GF-D8 (cell line): ENCODE measurements at regions not wholly inside any gene's neighbourhood (a gene's known extent, or its start where the extent isn't known, plus 50 kb on each side); places are given as distances from the start of the nearest gene placed in this dataset.
"Not testable (repeated sequence)": the region's sequence is repeated elsewhere in the genome, so short reads cannot be mapped to it uniquely, and the experiment has no call there.

ENCODE experiments used
- DNase-seq: peaks from one replicate; lab custom pipeline; 2025; lab: John Stamatoyannopoulos, UW

DNA sequence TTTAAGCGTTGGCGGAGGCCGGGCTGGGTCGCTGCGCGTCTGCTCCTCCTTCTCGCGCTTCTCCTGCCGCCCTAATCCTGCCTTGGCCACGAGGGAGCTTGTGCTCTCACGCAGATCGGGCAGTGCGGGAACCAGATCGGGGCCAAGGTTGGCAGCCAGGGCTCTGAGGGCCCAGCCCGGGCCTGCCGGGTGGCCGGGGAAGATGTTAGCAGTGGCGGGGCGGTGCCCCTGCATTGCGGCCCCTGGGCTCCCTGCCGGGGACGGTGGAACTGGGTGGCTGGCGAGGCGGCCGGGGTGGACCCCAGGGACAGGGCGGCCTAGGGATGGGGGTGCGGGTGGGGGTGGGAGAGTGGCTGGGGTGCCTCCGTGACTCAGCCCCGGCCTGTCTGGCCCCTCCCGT lies 297.4 kb downstream of the CACNA1B start:
- DNase-seq, result not testable (repeated sequence)

GRCh38 chr9:138175354-138175753 lies 297.8 kb downstream of the CACNA1B start:
- not testable (repeated sequence) for DNase-seq

DNA sequence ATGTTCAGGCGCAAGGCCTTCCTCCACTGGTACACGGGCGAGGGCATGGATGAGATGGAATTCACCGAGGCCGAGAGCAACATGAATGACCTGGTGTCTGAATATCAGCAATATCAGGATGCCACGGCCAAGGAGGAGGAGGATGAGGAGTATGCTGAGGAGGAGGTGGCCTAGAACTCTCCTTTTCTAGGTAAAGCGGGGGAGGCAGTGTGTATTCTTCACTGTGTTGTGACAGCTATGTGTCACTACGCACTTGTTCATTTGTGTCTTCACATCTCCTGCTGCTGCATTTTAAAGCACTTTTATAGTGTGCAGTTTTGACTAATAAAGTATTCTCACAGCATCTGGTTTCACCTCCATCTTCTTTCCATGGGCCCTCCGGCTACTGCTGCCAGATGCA lies 299.5 kb downstream of the CACNA1B start:
- not testable (repeated sequence) for DNase-seq

DNA sequence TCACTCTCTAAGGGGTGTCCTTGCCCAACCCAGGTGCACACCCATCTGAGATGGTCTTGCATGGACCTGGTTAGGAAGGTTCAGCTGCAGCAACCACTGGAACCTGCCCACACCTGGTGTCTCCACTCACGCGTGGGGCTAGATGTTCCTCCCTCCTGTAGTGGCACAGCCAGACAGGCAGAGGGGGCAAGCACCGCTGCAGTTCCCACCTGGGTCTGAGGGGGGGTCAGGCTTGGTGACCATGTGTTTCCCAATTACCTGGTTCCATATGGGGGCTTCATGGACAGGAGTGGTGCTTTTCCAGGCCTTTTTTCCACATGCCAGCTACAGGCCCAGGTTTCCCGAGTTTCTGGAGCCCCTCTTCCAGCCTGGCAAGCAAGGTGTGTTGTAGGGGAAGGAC lies 301.4 kb downstream of the CACNA1B start:
- not testable (repeated sequence) for DNase-seq

GRCh38 chr9:138179671-138180070 lies 302.1 kb downstream of the CACNA1B start:
- not testable (repeated sequence) for DNase-seq

DNA sequence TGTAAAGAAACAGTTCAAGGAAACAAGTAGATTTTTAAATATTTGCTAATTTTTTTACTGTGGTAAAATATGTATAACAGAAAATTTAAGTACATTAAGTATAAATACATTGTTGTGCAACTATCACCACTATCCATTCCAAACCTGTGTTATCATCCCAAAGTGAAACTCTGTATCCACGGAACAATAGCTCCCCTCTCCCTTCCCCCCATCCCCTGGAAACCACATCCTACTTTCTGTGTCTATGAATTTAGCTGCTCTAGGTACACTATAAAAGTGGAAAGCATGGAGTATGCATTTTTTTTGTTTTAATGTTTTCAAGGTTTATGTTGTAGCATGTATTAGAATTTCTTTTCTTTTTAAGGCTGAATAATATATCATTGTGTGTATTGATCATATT lies 304.4 kb downstream of the CACNA1B start:
- not testable (repeated sequence) for DNase-seq

- DNase-seq, result not testable (repeated sequence)
These were observed 319.6 kb downstream of the CACNA1B start for GRCh38 chr9:138197156-138197555.

DNA sequence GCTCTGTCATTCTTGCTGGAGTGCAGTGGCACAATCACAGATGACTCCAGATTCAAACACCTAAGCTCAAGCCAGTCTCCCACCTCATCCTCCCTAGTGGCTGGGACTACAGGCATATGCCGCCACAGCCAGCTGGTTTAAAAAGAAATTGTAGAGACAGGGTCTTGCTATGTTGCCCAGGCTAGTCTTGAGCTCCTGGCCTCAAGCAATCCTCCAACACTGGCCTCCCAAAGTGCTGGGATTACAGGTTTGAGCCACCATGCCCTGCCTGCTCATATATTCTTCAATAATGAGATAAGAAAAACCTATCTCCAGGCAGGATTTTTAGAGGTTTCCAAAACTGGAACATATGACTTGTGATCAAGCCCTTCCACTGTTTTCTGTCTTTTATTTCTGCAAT lies 321.4 kb downstream of the CACNA1B start:
- not testable (repeated sequence) for DNase-seq

GRCh38 chr9:138199917-138200316 lies 322.3 kb downstream of the CACNA1B start:
- DNase-seq, result not testable (repeated sequence)

- not testable (repeated sequence) for DNase-seq
These were observed 323.0 kb downstream of the CACNA1B start for GRCh38 chr9:138200481-138201142.

DNA sequence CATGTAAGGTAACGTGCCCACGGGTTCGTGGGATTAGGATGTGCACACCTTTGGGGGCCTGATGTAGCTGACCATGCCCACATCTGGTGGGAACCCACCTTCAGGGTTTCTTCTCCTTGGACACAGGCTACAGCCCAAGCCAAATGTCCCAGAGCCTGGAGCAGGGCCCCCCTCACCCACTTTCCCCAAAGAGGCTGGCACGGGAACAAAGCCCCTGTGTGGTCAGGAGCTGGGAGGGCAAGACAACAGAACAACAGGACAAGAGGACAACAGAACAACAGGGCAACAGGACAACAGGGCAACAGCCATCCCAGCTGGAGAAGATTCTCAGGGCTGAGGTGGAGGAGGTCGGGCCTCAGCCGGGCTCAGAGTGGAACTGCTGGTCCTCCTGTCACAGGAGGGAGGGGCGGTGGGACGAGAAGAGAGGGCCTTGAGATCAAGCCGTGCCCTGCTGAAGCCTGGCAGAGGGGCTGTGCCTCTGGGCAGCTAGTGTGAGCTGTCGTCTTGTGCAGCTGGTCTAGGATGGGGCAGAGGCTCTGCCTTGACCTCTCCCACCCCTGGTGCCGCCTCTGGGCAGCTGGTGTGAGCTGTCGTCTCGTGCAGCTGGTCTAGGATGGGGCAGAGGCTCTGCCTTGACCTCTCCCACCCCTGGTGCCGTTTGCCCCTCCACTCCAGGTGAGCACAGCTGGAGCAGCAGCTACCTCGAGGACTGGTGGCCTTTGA lies 323.7 kb downstream of the CACNA1B start:
- DNase-seq, result not testable (repeated sequence)

GRCh38 chr9:138202043-138202442 lies 324.5 kb downstream of the CACNA1B start:
- DNase-seq, result not testable (repeated sequence)

DNA sequence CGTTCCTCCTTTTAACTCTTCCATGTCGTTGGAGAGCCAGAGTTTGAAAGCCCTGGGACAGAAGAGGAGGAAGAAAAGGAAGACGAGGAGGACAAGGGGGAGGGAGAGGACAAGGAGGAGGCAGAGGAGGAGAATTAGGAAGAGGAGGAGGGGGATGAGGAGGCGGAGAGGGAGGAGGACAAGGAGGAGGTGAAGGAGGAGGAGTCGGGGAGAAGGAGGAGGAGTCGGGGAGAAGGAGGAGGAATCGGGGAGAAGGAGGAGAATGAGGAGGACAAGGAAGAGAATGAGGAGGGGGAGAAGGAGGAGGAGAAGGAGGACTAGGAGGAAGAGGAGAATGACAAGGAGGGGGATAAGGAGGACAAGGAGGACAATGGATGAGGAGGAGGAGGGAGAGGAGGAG lies 325.7 kb downstream of the CACNA1B start:
- not testable (repeated sequence) for DNase-seq

DNA sequence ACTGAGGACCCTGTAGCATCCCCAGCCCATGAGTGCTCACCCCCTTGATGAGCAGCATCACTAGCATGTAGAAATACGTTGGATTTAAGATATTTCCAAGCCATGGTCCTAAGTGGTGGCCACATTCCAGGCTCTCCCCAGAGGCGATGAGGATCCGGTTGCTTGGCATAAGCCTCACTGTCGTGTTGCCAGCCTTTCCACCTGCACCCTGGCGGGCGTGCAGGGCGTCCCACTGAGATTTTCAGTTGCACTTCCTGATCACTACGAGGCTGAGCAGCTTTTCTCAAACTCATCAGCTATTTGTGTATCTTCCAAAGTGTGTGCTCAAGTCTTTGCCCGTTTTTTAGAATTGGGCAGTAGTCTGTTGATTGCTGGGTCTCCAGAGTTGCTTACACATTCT lies 326.3 kb downstream of the CACNA1B start:
- not testable (repeated sequence) for DNase-seq

DNA sequence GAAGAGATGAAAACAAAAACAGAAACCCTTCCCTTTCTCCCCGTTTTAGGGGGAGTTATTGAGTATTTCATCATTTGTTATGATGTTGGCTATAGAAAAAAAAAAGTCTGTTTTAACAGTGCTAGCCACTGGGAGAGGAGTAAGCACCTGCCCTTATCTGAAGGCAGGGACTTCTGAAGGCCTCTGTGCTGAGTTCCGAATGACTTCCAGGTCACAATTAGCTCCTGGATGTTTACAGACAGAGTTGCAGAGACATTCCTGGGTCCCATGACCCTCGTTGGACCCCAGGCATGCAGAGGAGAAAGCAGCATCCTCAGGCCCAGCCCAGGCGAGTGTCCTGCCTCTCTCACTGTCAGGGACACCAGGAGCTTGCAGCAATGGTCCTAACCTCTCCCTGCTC lies 328.5 kb downstream of the CACNA1B start:
- DNase-seq, result not testable (repeated sequence)

DNA sequence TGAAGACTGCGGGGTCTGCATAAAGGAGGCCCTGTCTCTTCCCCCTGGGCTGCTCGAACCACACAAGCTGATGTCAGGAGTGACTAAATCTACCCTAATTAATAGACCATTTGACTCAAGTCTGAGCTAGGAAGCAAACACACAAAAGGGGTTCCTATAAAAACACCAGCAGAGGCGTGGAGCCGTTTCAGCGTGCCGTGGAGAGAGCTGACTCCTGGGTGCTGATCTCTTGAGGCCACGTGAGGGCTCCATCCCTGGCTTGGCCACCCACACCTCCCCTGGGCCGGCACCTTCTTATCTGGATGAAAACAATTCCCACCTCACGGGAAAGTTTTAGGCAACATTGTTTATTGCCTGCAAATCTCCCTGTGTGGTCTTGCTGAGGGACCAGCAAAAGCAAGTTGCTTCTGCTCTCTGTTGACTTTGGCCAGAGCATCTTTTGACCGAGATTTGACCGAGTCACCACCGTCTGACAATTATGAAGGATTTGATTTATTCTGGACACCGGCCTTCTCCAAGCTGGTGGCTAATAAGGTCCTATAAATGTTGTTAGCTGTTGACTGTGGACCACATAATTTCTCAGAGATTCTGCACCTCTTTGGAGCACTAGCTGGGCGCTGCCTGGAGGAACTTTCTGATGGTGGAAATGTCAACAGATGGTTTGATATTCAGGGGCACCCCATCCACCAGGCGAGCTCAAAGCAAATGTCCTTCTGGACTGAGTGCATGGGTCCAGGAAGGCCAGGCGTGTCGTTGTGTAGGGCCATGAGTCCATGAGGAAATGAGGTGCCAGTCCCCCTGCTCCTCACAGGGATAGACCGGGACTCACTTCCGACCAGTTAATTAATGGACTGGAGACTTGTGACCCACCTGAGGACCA lies 330.0 kb downstream of the CACNA1B start:
- DNase-seq, result not testable (repeated sequence)

DNA sequence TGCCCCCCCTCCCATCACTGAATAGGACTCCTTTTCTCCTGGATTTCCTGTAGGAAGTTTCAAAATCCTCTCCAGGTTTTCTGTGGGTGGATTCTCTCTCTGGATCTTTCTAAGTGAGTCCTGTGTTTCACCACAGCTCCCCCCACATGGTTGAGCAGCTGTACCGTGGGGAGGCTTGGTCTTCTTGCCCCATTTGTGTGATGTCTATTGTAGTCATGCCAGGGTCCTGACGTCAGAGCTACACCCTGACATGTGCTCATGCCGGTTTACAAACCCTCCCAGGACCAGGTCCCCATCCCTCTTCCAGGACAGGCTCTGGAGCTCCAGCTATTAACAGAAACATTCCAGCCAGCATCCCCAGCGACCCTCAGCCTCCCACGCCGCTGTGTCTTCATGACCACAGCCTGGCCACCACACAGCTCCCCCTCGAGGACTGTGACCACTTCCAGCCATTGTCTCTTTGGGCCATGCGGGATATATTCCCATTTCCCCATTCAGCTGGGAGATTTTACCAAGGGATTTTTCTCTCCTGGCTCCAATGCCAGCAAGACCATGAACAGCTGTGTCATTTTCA lies 331.6 kb downstream of the CACNA1B start:
- DNase-seq, result not testable (repeated sequence)

DNA sequence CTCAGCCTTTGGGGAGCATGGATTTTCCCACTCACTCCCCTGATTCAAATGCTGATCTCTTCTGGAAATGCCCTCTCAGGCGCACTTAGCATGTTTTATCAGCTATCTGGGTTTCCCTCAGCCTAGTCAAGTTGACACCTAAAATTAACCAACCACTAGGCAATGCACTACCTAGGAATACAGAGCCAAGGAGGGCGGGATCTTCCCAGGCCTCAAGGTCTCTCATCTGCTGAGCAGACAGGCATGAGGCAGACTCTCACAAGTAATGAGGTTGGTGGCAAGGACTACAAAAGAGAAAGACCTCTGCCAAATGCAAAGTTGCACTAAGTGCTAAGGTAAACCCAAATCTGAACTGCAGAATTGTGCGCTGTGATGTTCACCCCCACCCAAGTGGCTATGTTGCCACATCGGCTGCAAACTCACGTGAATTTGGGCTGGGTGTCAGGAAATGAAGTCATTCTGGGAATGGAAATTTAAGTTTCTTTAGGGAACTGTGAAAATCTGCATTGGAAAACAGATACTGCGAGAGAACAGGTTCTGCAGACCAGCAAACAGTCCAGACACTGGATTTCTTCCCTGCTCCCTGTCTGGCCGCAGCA lies 332.9 kb downstream of the CACNA1B start:
- DNase-seq, result not testable (repeated sequence)

- not testable (repeated sequence) for DNase-seq
These were observed 333.5 kb downstream of the CACNA1B start for GRCh38 chr9:138211070-138211469.

- DNase-seq, result not testable (repeated sequence)
These were observed 334.1 kb downstream of the CACNA1B start for GRCh38 chr9:138211544-138212219.

GRCh38 chr9:138212811-138213210 lies 335.2 kb downstream of the CACNA1B start:
- not testable (repeated sequence) for DNase-seq
